ENCODE measurements at regions not wholly inside any gene's neighbourhood (a gene's known extent, or its start where the extent isn't known, plus 50 kb on each side); places are given as distances from the start of the nearest gene placed in this dataset.

DNA sequence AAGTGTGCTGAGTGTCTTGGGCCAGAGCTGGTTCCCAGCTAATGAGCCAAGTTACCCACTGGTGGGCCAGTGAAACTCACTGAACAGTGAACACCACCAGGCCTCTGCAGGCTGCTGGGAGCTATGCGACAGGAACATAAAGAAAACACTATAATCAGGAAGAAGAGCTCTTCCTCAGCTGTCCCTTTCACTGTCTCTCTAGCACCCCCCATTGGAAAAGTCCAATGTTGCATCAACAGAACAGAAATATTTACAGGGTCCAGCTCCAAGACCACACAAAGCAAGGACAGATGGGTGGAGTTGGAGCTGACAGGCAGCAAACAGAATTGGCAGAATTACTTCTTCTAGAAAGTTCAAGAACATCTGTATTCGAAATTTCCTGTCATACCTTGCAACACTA, 903.6 kb upstream of the TMEM132C start:
- DNase-seq: no peak
- H3K4me1 ChIP-seq: no peaks in the 10 kb centered on the region
- no peak overlapping the region for H3K27ac ChIP-seq
- TF ChIP-seq, protein P1, sequence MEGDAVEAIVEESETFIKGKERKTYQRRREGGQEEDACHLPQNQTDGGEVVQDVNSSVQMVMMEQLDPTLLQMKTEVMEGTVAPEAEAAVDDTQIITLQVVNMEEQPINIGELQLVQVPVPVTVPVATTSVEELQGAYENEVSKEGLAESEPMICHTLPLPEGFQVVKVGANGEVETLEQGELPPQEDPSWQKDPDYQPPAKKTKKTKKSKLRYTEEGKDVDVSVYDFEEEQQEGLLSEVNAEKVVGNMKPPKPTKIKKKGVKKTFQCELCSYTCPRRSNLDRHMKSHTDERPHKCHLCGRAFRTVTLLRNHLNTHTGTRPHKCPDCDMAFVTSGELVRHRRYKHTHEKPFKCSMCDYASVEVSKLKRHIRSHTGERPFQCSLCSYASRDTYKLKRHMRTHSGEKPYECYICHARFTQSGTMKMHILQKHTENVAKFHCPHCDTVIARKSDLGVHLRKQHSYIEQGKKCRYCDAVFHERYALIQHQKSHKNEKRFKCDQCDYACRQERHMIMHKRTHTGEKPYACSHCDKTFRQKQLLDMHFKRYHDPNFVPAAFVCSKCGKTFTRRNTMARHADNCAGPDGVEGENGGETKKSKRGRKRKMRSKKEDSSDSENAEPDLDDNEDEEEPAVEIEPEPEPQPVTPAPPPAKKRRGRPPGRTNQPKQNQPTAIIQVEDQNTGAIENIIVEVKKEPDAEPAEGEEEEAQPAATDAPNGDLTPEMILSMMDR (IDR thresholded peaks at IDR 0.05): no peak
- no peak for TF ChIP-seq POLR2A (IDR thresholded peaks at IDR 0.05)
- no peak for ATAC-seq
- peaks cover 0 to 16% (median 0%) of the 10 kb centered on the region in 12 donors for H3K9me3 ChIP-seq
- intact Hi-C loops (cut with DNase I): no loop called here
- whole genome bisulfite sequencing, 4 donors: 32 to 55% (median 46%) methylated on average over 2 of the region's 2 CpGs
- H3K36me3 ChIP-seq: no peaks in the 10 kb centered on the region
- H3K4me3 ChIP-seq: no peak overlapping the region
- no peaks in the 10 kb centered on the region for H3K27me3 ChIP-seq

DNA sequence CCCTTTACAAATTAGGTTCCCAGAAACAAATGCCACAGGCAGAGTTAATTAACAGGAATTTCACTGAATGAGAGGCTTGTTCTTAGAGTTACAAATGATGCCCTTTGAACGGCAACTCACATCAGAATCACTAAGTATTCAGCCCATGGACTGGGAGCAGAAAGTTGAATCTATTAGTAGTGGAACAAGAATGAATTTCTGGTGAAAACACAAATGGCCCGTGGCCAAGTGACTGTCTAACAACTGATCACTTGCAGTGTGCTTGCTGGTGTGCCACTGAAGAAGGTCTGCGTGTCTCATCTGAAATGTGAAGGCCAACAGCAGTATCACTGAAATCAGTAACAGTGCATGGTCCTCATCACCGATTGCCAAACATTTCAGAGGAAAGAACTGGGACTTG, 893.4 kb upstream of the TMEM132C start:
- WGBS, 4 donors: 76 to 89% (median 79%) methylated on average over 4 of the region's 4 CpGs
- TF ChIP-seq POLR2A (IDR thresholded peaks at IDR 0.05): no peak
- TF ChIP-seq, protein P1 (IDR thresholded peaks at IDR 0.05): no peak
- intact Hi-C loops (cut with DNase I): no loop called here
- no peak overlapping the region for H3K4me3 ChIP-seq
- H3K36me3 ChIP-seq: no peaks in the 10 kb centered on the region
- no peak overlapping the region for H3K27ac ChIP-seq
- H3K4me1 ChIP-seq: no peaks in the 10 kb centered on the region
- ATAC-seq: no peak
- peaks cover 0 to 7% (median 0%) of the 10 kb centered on the region in 9 donors for H3K27me3 ChIP-seq
- peaks cover 0 to under 1% (median 0%) of the 10 kb centered on the region in 12 donors for H3K9me3 ChIP-seq
- DNase-seq: no peak

DNA sequence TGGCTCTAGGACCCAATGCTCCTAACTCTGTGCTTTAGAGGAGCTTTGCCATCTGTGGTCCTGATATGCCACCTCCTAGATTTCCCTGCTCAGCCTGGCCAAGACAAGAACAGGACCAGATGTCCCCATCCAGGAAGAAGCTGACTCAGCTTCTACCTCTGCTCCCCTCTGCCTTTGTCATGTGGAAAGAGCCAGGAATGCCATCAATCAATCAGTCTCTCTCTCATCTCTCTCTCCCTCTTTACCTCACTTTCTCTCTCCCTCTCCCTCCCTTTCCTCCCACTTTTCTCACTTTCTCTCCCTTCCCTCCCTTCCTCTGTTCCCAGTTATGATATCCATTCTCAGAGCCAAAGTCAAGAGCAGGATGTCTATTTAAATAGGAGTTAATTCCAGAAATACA, 892.5 kb upstream of the TMEM132C start:
- Histone ChIP-seq H3K27ac (no peak overlapping the region), H3K4me1 (no peaks in the 10 kb centered on the region), H3K36me3 (no peaks in the 10 kb centered on the region), H3K4me3 (no peak overlapping the region), H3K27me3 (peaks cover 0 to 7% (median 0%) of the 10 kb centered on the region in 9 donors), H3K9me3 (no peaks in the 10 kb centered on the region)
- no peak for ATAC-seq
- intact Hi-C loops (cut with DNase I): no loop called here
- DNase-seq: no peak
- no peak for TF ChIP-seq POLR2A (IDR thresholded peaks at IDR 0.05)
- TF ChIP-seq, protein P1 (IDR thresholded peaks at IDR 0.05): no peak

DNA sequence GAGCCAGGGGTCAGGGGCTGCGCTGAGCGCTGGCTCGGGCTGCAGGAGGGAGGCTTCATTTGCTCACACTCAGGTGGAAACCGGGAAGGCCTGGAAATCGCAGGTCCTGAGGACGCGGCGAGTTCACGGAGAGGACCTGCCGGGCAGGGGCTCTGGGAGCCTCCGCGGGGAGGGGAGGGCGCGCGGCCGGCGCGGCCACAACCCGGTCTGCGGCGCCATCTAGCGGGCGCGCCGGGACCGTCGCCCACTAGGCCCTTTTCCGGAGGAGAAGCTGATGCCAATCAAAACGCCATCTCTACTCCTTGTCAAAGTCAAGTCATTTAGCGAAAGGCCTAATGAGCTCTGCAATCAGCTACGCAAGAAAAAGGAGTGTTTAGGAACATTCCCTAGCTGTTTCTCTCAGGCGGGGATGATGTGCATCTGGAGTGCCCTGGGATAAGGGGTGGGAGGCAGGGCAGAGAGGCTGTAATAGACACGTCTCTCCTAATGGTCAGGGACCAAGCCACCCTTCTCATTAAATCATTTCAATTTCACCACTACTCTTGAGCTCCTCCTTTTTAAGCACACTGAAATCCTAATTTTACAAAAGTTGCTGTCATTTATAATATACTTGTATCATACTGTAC, 885.8 kb upstream of the TMEM132C start:
- 3 to 5% (median 4%) methylated on average over 13 to 33 of the region's 33 CpGs for WGBS, 4 donors
- Histone ChIP-seq H3K9me3 (no peaks in the 10 kb centered on the region), H3K36me3 (no peaks in the 10 kb centered on the region), H3K4me1 (peaks cover 0 to 6% (median 0%) of the 10 kb centered on the region in 12 donors), H3K27me3 (peaks cover 0 to 23% (median 0%) of the 10 kb centered on the region in 9 donors), H3K27ac (no peak overlapping the region), H3K4me3 (peak overlapping the region in 4 of 12 donors; percentile 17 to 40 (median 28))
- TF ChIP-seq, protein P1 (IDR thresholded peaks at IDR 0.05): peak; percentile 68 to 87 (median 80)
- TF ChIP-seq POLR2A (IDR thresholded peaks at IDR 0.05): no peak
- DNase-seq: peak in 3 of 5 donors; percentile 9 to 29 (median 20)
- intact Hi-C loops (cut with DNase I): loop anchor here (1.0 to 10.0 kb wide), 5 partner anchors 272 to 599 kb away; no protein-coding TSS in a partner anchor
- ATAC-seq: peak in 2 of 4 donors; percentile 68 to 77

Data from heart left ventricle (tissue), 16 donors.